GM19238 (cell line): ENCODE measurements at regions not wholly inside any gene's neighbourhood (a gene's known extent, or its start where the extent isn't known, plus 50 kb on each side); places are given as distances from the start of the nearest gene placed in this dataset.

Experiments
- DNase-seq: peaks from one replicate; pipeline ENCODE4 v3.0.0; 2011; ENCODE audit warnings: low spot score; ENCODE audit not compliant: insufficient read length

DNA sequence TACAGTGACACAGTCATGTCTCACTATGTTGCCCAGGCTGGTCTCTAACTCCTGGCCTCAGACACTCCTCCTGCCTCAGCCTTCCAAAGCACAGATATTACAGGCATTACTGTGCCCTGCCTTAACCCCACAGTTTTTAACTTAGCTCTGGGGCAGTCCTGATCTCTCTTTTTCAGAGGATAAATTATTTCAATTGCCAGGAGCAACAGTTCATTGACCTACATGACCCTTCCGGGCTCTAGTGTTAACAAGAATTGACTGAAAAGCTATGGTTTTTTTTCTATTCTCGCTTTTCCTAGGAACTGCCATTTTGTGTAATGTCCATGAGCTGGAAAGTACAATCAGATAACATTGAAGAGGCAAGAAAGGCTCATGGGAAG lies 92.8 kb downstream of the HNRNPLL start:
- no peak for DNase-seq

- DNase-seq: no peak
Measured at GRCh38 chr2:38509314-38509946, 93.3 kb downstream of the HNRNPLL start.

DNA sequence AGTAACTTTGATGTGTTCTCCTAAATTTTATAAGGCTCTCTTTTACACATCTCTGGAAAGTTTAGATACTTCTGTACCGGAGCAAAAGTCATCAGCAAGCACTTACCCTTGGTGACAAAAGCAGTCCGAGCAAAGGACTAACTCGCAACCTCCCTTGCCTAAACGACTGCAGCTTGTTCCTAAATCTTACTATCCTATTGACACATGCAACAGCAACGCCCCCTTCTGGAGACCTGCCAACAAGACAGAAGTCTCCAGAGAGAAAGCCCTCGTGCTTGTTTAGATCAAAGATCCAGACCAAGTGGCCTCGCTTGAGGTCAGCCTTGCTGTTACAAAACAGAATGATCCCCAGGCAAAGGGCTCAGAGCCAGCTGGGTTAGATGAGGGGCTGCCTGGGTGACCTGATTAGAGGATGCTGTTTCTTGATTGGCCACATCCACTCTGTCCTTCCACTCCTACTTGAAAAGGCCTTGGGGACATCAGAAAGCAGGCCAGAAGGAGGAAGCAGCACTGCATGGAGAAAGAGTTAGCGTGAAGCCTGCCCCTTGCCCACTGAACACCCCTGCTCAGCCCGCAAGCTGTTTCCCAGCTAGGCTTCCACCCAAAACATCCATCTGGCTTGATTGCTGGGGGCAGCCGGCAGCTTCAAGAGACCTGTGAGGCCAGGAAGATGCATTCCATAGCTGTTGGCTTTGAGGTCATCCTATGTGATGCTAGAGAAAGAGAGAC lies 94.3 kb downstream of the HNRNPLL start:
- DNase-seq: peak; percentile 52

DNA sequence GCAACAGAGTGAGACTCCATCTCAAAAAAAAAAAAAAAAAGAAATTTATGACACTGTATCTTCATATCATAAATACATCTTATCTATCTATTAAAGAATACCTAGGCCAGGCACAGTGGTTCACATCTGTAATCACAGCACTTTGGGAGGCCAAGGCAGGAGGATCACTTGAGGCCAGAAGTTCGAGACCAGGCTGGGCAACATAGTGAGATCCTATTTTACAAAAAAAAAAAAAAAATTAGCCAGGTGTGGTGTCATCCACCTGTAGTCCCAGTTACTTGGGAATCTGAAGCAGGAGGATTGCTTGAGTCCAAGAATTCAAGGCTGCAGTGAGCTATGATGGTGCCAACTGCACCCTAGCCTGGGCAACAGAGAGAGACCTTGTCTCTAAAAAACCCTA lies 95.0 kb downstream of the HNRNPLL start:
- no peak for DNase-seq

DNA sequence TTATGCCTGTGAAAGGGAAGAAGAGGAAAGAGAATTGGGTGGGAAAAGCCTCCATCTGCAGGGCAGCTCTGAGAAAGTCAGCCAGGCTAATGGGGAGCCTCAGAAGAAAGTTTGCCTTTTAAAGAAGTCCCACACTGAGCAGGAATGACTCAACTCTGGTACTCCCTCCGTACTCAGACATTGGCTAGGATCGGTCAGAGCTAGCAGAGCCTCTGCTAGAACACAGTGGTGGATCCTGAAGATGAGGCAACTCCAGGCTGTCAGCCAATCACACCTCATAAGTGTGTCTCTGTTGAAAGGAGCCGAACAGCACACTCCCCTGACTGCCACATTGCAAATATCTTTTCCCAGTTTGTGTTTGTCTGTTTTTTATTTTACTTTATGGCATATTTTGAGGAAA lies 96.9 kb downstream of the HNRNPLL start:
- DNase-seq: no peak

GRCh38 chr2:38504169-38504568 lies 98.6 kb downstream of the HNRNPLL start:
- DNase-seq: no peak

DNA sequence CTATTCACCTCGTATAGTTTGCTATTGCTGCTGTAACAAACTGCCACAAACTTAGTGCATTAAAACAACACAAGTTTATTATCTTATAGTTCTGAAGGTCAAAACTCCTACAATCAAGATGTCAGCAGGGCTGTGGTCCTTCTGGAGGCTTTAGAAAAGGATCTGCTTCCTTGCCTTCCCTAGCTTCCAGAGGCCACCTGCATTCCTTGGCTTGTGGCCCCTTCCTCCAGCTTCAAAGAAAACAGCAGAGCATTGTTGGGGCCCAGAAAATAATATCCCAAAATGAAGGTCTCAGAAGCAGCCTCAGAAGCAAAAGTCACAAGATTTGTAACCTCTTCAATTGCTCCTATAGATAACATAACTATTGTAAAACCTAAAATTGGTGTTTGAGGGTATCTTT lies 100.6 kb downstream of the HNRNPLL start:
- no peak for DNase-seq

GRCh38 chr2:38500283-38500634 lies 102.5 kb downstream of the HNRNPLL start:
- no peak for DNase-seq

- no peak for DNase-seq
Measured at GRCh38 chr2:38499548-38500282, 103.0 kb downstream of the HNRNPLL start.

DNA sequence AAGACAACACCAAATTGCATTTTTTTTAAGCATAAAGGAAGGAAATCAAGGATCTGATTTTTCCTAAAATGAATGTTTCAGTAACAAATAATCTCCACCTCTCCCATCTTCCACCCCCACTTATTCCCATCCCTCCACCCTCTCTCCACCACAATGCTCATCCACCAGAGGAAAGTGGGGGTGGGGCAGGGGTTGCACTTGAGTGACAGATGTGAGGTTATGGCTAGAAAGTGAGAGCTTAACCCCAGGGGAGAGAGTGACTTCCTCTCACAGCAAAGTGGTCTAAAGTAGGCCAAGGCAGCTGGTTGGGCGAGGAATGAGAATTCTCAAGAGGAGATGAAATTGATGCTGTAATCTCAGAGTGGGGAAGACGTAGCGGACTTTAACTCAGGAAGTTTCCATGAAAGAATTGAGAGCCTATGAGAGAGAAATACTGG lies 104.7 kb downstream of the HNRNPLL start:
- peak; percentile 49 for DNase-seq

- no peak for DNase-seq
Measured at GRCh38 chr2:38497670-38498037, 105.1 kb downstream of the HNRNPLL start.

- no peak for DNase-seq
Measured at GRCh38 chr2:38496927-38497669, 105.6 kb downstream of the HNRNPLL start.

GRCh38 chr2:38495880-38496279 lies 106.8 kb downstream of the HNRNPLL start:
- no peak for DNase-seq

- no peak for DNase-seq
Measured at GRCh38 chr2:38494394-38494793, 108.3 kb downstream of the HNRNPLL start.

- DNase-seq: no peak
Measured at GRCh38 chr2:38492042-38492615, 110.6 kb downstream of the HNRNPLL start.

DNA sequence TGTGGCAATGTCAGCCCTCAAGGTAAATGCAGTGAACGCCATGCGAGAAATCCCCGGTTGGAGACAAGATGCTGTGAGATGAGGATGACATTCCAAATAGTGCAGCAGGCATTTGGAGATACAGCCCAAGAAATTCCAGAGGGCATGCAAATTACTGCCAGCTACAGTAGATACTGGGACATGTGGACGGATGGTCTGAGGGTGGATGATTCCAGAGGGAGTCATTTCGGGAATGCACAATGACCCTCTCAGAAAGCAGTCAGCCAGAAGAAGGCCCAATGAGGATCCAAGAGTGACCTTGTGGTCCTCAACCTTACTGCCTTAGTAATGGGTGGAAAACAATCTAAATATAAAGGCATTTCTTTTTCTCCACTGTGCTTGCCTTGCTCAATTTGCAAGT lies 111.3 kb downstream of the HNRNPLL start:
- DNase-seq: no peak

- DNase-seq: no peak
Measured at GRCh38 chr2:38489846-38490245, 112.8 kb upstream of the ATL2 start.

- DNase-seq: no peak
Measured at GRCh38 chr2:38487852-38488251, 110.8 kb upstream of the ATL2 start.

DNA sequence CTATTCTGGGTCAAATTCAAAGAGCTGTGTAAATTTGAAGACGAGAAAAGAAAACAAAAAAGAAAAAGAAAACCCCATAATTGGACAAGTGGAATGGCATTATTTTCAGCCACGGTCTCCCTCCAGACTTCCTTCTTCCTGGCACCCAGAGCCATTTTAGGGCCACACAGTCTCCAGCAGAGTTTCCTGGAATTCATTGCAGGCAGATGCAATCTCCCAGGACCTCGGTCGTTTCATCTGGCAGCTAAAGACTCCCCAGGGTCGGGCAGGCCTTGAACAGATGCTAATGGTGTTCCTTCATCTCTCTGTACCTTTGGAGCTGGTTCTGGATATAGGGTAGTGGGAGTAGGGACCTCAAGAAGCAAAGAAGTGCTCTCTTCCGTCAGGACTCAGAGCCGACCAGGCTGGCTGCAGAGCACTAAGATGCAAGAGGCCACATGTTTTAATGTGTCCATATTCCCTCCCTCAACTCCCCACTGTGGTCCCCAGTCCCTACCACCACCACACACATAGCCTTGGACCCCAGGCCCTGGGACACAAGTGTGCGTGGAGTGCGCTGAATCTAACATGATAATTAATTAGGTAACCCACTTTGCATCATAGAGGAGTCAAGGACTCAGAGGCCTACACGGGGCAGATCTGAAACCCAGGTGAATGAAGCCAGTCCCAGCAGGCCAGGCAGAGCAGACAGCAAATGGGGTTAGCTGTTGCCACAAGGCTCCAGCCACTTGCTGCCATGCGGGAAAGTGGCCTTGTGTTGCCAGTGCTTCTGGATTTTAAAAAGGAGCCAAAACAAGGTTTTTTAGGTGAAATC lies 109.3 kb upstream of the ATL2 start:
- DNase-seq: no peak

DNA sequence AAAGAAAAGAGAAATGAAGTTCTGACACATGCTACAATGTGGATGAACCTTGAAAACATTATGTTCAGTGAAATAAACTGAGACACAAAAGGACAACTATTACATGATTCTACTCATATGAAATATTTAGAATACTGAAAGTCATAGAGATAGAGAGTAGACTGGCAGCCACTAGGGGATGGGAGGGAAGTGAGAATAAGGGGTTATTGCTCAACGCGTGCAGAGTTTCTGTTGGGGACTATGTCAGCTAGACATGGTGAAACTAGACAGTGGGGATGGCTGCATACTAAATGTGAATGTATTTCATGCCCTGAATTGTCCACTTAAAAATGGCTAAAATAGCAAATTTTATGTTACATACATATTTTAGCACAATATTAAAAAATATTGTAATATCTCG lies 108.7 kb upstream of the ATL2 start:
- DNase-seq: peak; percentile 37

DNA sequence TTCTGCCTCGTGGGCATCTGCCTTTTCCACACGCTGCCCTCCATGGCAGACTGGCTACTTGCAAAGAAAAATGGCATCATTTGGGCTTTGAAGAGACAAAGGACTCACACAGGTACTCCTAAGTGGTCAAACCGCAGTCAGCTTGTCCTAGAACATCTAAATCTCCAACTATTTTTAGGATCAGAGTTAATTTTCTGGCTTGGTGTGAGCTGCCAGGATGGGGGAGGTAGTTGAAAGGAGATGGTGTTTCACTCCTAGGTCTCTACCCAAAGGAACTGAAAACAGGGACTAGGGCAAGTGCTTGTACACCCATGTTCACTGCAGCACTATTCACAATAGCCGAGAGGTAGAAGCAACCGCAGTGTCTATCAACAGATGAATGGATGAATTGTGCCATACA lies 107.9 kb upstream of the ATL2 start:
- no peak for DNase-seq
